WTC11 (cell line): ENCODE measurements at regions not wholly inside any gene's neighbourhood (a gene's known extent, or its start where the extent isn't known, plus 50 kb on each side); places are given as distances from the start of the nearest gene placed in this dataset.

Experiments
- ATAC-seq: fragments of 200-7000 bp; cut with Tn5 transposase; 2 replicates; pipeline ENCODE4 v1.10.0; 2021; ENCODE audit warnings: mild to moderate bottlenecking, moderate library complexity
- CTCF ChIA-PET: fragments of 300-600 bp; sonication (Branson Sonifier 250); formaldehyde crosslinking; loops from one replicate; lab custom pipeline; 2021; ENCODE audit warnings: antibody characterized with exemption; lab: Charles Lee
- POLR2A ChIA-PET: fragments of 350-600 bp; sonication (Branson Sonifier 250); formaldehyde crosslinking; loops from one replicate; lab custom pipeline; 2021; ENCODE audit warnings: antibody characterized with exemption; lab: Charles Lee
- DNase-seq: peaks from one replicate; pipeline ENCODE4 v3.0.0; 2021; ENCODE audit warnings: low spot score
- H3K27ac Mint-ChIP-seq: 2 replicates; pipeline ENCODE4 v1.8.0; 2021; ENCODE audit warnings: mixed read lengths
- H3K27me3 Mint-ChIP-seq: 2 replicates; pipeline ENCODE4 v1.8.0; 2021; ENCODE audit warnings: low read depth, mild to moderate bottlenecking, moderate library complexity, mixed read lengths
- H3K36me3 Mint-ChIP-seq: 2 replicates; pipeline ENCODE4 v1.8.0; 2021; ENCODE audit warnings: mixed read lengths
- H3K4me1 Mint-ChIP-seq: 2 replicates; pipeline ENCODE4 v1.8.0; 2022; ENCODE audit warnings: mixed read lengths
- H3K4me3 Mint-ChIP-seq: 2 replicates; pipeline ENCODE4 v1.8.0; 2021; ENCODE audit warnings: mild to moderate bottlenecking, moderate library complexity, mixed read lengths
- H3K9me3 Mint-ChIP-seq: 2 replicates; pipeline ENCODE4 v1.8.0; 2021; ENCODE audit warnings: mixed read lengths
- FOXJ3 ChIP-seq: sonication (generic); formaldehyde crosslinking; IDR thresholded peaks from 2 replicates; pipeline ENCODE4 v1.9.0; 2021; ENCODE audit warnings: missing genetic modification reagents, mild to moderate bottlenecking, borderline replicate concordance
- FOXP1 ChIP-seq: sonication (generic); formaldehyde crosslinking; IDR thresholded peaks from 2 replicates; pipeline ENCODE4 v1.8.0; 2022; ENCODE audit warnings: missing genetic modification reagents, mild to moderate bottlenecking, moderate library complexity, borderline replicate concordance
- GTF2I ChIP-seq: fragments of 250-450 bp; sonication (Bioruptor Pico); conservative IDR thresholded peaks from 2 replicates; pipeline ENCODE4 v1.4.0; 2021; ENCODE audit warnings: mild to moderate bottlenecking
- HMGA2 ChIP-seq: fragments of 250-450 bp; sonication (Bioruptor Pico); IDR thresholded peaks from 2 replicates; pipeline ENCODE4 v1.4.0; 2021; ENCODE audit warnings: mild to moderate bottlenecking, moderate library complexity
- JAZF1 ChIP-seq: fragments of 250-450 bp; sonication (Bioruptor Pico); IDR thresholded peaks from 2 replicates; pipeline ENCODE4 v1.9.0; 2021; ENCODE audit warnings: moderate library complexity, mild to moderate bottlenecking, inconsistent platforms
- NFATC4 ChIP-seq: fragments of 250-450 bp; sonication (Bioruptor Pico); IDR thresholded peaks from 2 replicates; pipeline ENCODE4 v1.9.0; 2021; ENCODE audit warnings: mild to moderate bottlenecking
- NR2C2 ChIP-seq: sonication (generic); formaldehyde crosslinking; IDR thresholded peaks from 2 replicates; pipeline ENCODE4 v1.8.0; 2022; ENCODE audit warnings: mild to moderate bottlenecking, missing genetic modification reagents
- SOX15 ChIP-seq: fragments of 250-450 bp; sonication (Bioruptor Pico); IDR thresholded peaks from 2 replicates; pipeline ENCODE4 v1.9.0; 2021; ENCODE audit warnings: mild to moderate bottlenecking
- SP1 ChIP-seq: sonication (generic); formaldehyde crosslinking; conservative IDR thresholded peaks from 2 replicates; pipeline ENCODE4 v1.8.1; 2022; ENCODE audit warnings: missing genetic modification reagents
- ZNF219 ChIP-seq: sonication (generic); formaldehyde crosslinking; IDR thresholded peaks from 2 replicates; pipeline ENCODE4 v1.8.0; 2023; ENCODE audit warnings: missing genetic modification reagents, mild to moderate bottlenecking, borderline replicate concordance
- ZNF416 ChIP-seq: fragments of 250-450 bp; sonication (Bioruptor Pico); IDR thresholded peaks from 2 replicates; pipeline ENCODE4 v1.9.0; 2021; ENCODE audit warnings: mild to moderate bottlenecking, inconsistent platforms
- TF ChIP-seq, protein P1 (sequence below): sonication (generic); formaldehyde crosslinking; IDR thresholded peaks from 2 replicates; pipeline ENCODE4 v1.8.1; 2023; ENCODE audit warnings: mild to moderate bottlenecking, missing genetic modification reagents
- TF ChIP-seq, protein P2 (sequence below): sonication (generic); formaldehyde crosslinking; IDR thresholded peaks from 2 replicates; pipeline ENCODE4 v1.8.0; 2023; ENCODE audit warnings: missing genetic modification reagents, mild to moderate bottlenecking, borderline replicate concordance
- TF ChIP-seq, protein P3 (sequence below): sonication (generic); formaldehyde crosslinking; IDR thresholded peaks from 2 replicates; pipeline ENCODE4 v1.8.1; 2022; ENCODE audit warnings: missing genetic modification reagents, borderline replicate concordance
- TF ChIP-seq, protein P4 (sequence below): sonication (generic); formaldehyde crosslinking; IDR thresholded peaks from 2 replicates; pipeline ENCODE4 v1.8.1; 2023; ENCODE audit warnings: mild to moderate bottlenecking, missing genetic modification reagents, borderline replicate concordance
- TF ChIP-seq, protein P5 (sequence below): sonication (generic); formaldehyde crosslinking; IDR thresholded peaks from 2 replicates; pipeline ENCODE4 v1.8.1; 2023; ENCODE audit warnings: mild to moderate bottlenecking, missing genetic modification reagents, moderate library complexity
- TF ChIP-seq, protein P6 (sequence below): sonication (generic); formaldehyde crosslinking; conservative IDR thresholded peaks from 2 replicates; pipeline ENCODE4 v1.8.1; 2023; ENCODE audit warnings: mild to moderate bottlenecking, low read depth, missing genetic modification reagents, moderate library complexity
- TF ChIP-seq, protein P7 (sequence below): fragments of 250-450 bp; sonication (Bioruptor Pico); IDR thresholded peaks from 2 replicates; pipeline ENCODE4 v1.9.0; 2021; ENCODE audit warnings: mild to moderate bottlenecking
- TF ChIP-seq, protein P8 (sequence below): sonication (generic); formaldehyde crosslinking; IDR thresholded peaks from 2 replicates; pipeline ENCODE4 v1.8.0; 2022; ENCODE audit warnings: mild to moderate bottlenecking, missing genetic modification reagents

DNA sequence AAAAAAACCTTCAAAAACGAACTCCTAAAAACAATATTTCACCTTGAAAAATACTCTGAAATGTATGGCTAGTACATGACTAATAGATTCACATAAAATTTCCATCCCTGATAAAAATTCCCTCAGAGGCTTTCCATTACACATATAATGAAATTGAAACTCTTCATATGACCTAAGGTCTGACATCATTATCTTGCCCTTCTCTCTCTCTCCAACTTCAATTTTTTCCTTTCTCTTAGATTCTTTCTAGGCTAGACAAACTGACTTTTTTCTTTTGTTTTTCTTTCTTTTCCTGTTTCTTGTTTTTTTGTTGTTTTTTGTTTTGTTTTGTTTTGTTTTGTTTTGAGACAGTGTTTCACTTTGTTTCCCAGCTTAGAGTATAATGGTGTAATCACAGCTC is 1220.5 kb downstream of the ROBO2 start:
- no peaks in the 10 kb centered on the region for H3K9me3 Mint-ChIP-seq
- POLR2A ChIA-PET = no interaction called here

More for the DNA sequence above, 1220.5 kb downstream of the ROBO2 start:
- Mint-ChIP-seq H3K36me3 (no peaks in the 10 kb centered on the region), H3K4me1 (peaks cover 22% of the 10 kb centered on the region), H3K27ac (no peak overlapping the region), H3K4me3 (no peak overlapping the region), H3K27me3 (no peaks in the 10 kb centered on the region)
- ATAC-seq (no peak), DNase-seq (no peak)
- CTCF ChIA-PET = no interaction called here
- TF ChIP-seq NR2C2 (CRISPR knock-in tag) = no peak
- TF ChIP-seq FOXJ3 (CRISPR knock-in tag) = no peak
- TF ChIP-seq, protein P1, sequence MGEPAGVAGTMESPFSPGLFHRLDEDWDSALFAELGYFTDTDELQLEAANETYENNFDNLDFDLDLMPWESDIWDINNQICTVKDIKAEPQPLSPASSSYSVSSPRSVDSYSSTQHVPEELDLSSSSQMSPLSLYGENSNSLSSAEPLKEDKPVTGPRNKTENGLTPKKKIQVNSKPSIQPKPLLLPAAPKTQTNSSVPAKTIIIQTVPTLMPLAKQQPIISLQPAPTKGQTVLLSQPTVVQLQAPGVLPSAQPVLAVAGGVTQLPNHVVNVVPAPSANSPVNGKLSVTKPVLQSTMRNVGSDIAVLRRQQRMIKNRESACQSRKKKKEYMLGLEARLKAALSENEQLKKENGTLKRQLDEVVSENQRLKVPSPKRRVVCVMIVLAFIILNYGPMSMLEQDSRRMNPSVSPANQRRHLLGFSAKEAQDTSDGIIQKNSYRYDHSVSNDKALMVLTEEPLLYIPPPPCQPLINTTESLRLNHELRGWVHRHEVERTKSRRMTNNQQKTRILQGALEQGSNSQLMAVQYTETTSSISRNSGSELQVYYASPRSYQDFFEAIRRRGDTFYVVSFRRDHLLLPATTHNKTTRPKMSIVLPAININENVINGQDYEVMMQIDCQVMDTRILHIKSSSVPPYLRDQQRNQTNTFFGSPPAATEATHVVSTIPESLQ (CRISPR knock-in tag) = no peak
- TF ChIP-seq, protein P2, sequence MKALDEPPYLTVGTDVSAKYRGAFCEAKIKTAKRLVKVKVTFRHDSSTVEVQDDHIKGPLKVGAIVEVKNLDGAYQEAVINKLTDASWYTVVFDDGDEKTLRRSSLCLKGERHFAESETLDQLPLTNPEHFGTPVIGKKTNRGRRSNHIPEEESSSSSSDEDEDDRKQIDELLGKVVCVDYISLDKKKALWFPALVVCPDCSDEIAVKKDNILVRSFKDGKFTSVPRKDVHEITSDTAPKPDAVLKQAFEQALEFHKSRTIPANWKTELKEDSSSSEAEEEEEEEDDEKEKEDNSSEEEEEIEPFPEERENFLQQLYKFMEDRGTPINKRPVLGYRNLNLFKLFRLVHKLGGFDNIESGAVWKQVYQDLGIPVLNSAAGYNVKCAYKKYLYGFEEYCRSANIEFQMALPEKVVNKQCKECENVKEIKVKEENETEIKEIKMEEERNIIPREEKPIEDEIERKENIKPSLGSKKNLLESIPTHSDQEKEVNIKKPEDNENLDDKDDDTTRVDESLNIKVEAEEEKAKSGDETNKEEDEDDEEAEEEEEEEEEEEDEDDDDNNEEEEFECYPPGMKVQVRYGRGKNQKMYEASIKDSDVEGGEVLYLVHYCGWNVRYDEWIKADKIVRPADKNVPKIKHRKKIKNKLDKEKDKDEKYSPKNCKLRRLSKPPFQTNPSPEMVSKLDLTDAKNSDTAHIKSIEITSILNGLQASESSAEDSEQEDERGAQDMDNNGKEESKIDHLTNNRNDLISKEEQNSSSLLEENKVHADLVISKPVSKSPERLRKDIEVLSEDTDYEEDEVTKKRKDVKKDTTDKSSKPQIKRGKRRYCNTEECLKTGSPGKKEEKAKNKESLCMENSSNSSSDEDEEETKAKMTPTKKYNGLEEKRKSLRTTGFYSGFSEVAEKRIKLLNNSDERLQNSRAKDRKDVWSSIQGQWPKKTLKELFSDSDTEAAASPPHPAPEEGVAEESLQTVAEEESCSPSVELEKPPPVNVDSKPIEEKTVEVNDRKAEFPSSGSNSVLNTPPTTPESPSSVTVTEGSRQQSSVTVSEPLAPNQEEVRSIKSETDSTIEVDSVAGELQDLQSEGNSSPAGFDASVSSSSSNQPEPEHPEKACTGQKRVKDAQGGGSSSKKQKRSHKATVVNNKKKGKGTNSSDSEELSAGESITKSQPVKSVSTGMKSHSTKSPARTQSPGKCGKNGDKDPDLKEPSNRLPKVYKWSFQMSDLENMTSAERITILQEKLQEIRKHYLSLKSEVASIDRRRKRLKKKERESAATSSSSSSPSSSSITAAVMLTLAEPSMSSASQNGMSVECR = no peak
- TF ChIP-seq GTF2I = no peak
- TF ChIP-seq NFATC4 (CRISPR knock-in tag) = no peak
- TF ChIP-seq, protein P3, sequence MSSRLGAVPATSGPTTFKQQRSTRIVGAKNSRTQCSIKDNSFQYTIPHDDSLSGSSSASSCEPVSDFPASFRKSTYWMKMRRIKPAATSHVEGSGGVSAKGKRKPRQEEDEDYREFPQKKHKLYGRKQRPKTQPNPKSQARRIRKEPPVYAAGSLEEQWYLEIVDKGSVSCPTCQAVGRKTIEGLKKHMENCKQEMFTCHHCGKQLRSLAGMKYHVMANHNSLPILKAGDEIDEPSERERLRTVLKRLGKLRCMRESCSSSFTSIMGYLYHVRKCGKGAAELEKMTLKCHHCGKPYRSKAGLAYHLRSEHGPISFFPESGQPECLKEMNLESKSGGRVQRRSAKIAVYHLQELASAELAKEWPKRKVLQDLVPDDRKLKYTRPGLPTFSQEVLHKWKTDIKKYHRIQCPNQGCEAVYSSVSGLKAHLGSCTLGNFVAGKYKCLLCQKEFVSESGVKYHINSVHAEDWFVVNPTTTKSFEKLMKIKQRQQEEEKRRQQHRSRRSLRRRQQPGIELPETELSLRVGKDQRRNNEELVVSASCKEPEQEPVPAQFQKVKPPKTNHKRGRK (CRISPR knock-in tag) = no peak
- no peak for TF ChIP-seq SP1 (CRISPR knock-in tag)
- TF ChIP-seq, protein P4, sequence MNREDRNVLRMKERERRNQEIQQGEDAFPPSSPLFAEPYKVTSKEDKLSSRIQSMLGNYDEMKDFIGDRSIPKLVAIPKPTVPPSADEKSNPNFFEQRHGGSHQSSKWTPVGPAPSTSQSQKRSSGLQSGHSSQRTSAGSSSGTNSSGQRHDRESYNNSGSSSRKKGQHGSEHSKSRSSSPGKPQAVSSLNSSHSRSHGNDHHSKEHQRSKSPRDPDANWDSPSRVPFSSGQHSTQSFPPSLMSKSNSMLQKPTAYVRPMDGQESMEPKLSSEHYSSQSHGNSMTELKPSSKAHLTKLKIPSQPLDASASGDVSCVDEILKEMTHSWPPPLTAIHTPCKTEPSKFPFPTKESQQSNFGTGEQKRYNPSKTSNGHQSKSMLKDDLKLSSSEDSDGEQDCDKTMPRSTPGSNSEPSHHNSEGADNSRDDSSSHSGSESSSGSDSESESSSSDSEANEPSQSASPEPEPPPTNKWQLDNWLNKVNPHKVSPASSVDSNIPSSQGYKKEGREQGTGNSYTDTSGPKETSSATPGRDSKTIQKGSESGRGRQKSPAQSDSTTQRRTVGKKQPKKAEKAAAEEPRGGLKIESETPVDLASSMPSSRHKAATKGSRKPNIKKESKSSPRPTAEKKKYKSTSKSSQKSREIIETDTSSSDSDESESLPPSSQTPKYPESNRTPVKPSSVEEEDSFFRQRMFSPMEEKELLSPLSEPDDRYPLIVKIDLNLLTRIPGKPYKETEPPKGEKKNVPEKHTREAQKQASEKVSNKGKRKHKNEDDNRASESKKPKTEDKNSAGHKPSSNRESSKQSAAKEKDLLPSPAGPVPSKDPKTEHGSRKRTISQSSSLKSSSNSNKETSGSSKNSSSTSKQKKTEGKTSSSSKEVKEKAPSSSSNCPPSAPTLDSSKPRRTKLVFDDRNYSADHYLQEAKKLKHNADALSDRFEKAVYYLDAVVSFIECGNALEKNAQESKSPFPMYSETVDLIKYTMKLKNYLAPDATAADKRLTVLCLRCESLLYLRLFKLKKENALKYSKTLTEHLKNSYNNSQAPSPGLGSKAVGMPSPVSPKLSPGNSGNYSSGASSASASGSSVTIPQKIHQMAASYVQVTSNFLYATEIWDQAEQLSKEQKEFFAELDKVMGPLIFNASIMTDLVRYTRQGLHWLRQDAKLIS (CRISPR knock-in tag) = no peak
- TF ChIP-seq, protein P5, sequence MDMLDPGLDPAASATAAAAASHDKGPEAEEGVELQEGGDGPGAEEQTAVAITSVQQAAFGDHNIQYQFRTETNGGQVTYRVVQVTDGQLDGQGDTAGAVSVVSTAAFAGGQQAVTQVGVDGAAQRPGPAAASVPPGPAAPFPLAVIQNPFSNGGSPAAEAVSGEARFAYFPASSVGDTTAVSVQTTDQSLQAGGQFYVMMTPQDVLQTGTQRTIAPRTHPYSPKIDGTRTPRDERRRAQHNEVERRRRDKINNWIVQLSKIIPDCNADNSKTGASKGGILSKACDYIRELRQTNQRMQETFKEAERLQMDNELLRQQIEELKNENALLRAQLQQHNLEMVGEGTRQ (CRISPR knock-in tag) = no peak
- TF ChIP-seq SOX15 = no peak
- TF ChIP-seq, protein P6, sequence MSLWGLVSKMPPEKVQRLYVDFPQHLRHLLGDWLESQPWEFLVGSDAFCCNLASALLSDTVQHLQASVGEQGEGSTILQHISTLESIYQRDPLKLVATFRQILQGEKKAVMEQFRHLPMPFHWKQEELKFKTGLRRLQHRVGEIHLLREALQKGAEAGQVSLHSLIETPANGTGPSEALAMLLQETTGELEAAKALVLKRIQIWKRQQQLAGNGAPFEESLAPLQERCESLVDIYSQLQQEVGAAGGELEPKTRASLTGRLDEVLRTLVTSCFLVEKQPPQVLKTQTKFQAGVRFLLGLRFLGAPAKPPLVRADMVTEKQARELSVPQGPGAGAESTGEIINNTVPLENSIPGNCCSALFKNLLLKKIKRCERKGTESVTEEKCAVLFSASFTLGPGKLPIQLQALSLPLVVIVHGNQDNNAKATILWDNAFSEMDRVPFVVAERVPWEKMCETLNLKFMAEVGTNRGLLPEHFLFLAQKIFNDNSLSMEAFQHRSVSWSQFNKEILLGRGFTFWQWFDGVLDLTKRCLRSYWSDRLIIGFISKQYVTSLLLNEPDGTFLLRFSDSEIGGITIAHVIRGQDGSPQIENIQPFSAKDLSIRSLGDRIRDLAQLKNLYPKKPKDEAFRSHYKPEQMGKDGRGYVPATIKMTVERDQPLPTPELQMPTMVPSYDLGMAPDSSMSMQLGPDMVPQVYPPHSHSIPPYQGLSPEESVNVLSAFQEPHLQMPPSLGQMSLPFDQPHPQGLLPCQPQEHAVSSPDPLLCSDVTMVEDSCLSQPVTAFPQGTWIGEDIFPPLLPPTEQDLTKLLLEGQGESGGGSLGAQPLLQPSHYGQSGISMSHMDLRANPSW (CRISPR knock-in tag) = no peak
- TF ChIP-seq, protein P7, sequence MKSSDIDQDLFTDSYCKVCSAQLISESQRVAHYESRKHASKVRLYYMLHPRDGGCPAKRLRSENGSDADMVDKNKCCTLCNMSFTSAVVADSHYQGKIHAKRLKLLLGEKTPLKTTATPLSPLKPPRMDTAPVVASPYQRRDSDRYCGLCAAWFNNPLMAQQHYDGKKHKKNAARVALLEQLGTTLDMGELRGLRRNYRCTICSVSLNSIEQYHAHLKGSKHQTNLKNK (CRISPR knock-in tag) = no peak
- TF ChIP-seq FOXP1 (CRISPR knock-in tag) = no peak
- TF ChIP-seq JAZF1 (CRISPR knock-in tag) = no peak
- no peak for TF ChIP-seq HMGA2
- TF ChIP-seq, protein P8, sequence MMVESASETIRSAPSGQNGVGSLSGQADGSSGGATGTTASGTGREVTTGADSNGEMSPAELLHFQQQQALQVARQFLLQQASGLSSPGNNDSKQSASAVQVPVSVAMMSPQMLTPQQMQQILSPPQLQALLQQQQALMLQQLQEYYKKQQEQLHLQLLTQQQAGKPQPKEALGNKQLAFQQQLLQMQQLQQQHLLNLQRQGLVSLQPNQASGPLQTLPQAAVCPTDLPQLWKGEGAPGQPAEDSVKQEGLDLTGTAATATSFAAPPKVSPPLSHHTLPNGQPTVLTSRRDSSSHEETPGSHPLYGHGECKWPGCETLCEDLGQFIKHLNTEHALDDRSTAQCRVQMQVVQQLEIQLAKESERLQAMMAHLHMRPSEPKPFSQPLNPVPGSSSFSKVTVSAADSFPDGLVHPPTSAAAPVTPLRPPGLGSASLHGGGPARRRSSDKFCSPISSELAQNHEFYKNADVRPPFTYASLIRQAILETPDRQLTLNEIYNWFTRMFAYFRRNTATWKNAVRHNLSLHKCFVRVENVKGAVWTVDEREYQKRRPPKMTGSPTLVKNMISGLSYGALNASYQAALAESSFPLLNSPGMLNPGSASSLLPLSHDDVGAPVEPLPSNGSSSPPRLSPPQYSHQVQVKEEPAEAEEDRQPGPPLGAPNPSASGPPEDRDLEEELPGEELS = no peak
- no peak for TF ChIP-seq ZNF416 (CRISPR knock-in tag)
- no peak for TF ChIP-seq ZNF219 (CRISPR knock-in tag)
